IMR-90 (cell line): ENCODE measurements at regions not wholly inside any gene's neighbourhood (a gene's known extent, or its start where the extent isn't known, plus 50 kb on each side); places are given as distances from the start of the nearest gene placed in this dataset.

Experiments
- ATAC-seq: fragments of 200-7000 bp; cut with Tn5 transposase; 2 replicates; pipeline ENCODE4 v1.9.1; 2020; ENCODE audit warnings: low read depth, mild to moderate bottlenecking, moderate library complexity
- BruUV-seq: library from RNA; stranded (reverse); fragments of 400-500 nt; replicated peaks from 2 replicates; lab custom pipeline; 2021; lab: Mats Ljungman, UMichigan
- CTCF ChIA-PET: fragments of 300-600 bp; formaldehyde crosslinking; extraction: SDS; loops from one replicate; lab custom pipeline; 2021; ENCODE audit warnings: antibody characterized with exemption; lab: Yijun Ruan, JAX
- POLR2A ChIA-PET: fragments of 300-600 bp; sonication (Branson Sonifier 250); formaldehyde crosslinking; loops from one replicate; lab custom pipeline; 2022; ENCODE audit warnings: antibody characterized with exemption; ENCODE audit not compliant: unreplicated experiment; lab: Charles Lee
- DNase-seq: peaks from one replicate; pipeline ENCODE4 v3.0.0; 2013
- H2AFZ ChIP-seq: replicated peaks from 2 replicates; pipeline ENCODE3; 2013; ENCODE audit warnings: low read length, mild to moderate bottlenecking; ENCODE audit not compliant: poor library complexity
- H2AK5ac ChIP-seq: 2 replicates; pipeline ENCODE4 v1.6.1; 2013; ENCODE audit warnings: low read depth, low read length, inconsistent platforms
- H2AK9ac ChIP-seq: replicated peaks from 2 replicates; pipeline ENCODE3; 2013; ENCODE audit warnings: mild to moderate bottlenecking, low read depth, low read length, moderate library complexity; ENCODE audit not compliant: poor library complexity
- H2BK120ac ChIP-seq: 2 replicates; pipeline ENCODE4 v1.6.1; 2013; ENCODE audit warnings: low read depth, low read length, inconsistent platforms
- H2BK15ac ChIP-seq: 3 replicates; pipeline ENCODE4 v1.6.1; 2013; ENCODE audit warnings: low read depth, low read length, inconsistent platforms
- H2BK20ac ChIP-seq: 2 replicates; pipeline ENCODE4 v1.6.1; 2013; ENCODE audit warnings: low read depth, mild to moderate bottlenecking, inconsistent platforms, low read length, moderate library complexity
- H2BK5ac ChIP-seq: 2 replicates; pipeline ENCODE4 v1.6.1; 2013; ENCODE audit warnings: mild to moderate bottlenecking, low read depth, low read length, inconsistent platforms; ENCODE audit not compliant: poor library complexity, severe bottlenecking
- H3K14ac ChIP-seq: replicated peaks from 2 replicates; pipeline ENCODE4 v1.6.1; 2013; ENCODE audit warnings: low read depth, low read length, inconsistent platforms
- H3K18ac ChIP-seq: 2 replicates; pipeline ENCODE4 v1.6.1; 2013; ENCODE audit warnings: low read depth, low read length, control low read depth
- H3K23ac ChIP-seq: 2 replicates; pipeline ENCODE4 v1.6.1; 2013; ENCODE audit warnings: low read depth, low read length, inconsistent platforms
- H3K27ac ChIP-seq: 2 replicates; pipeline ENCODE4 v1.5.1; 2013; ENCODE audit warnings: mild to moderate bottlenecking, control low read depth, low read length; ENCODE audit not compliant: insufficient read depth
- H3K27me3 ChIP-seq: 2 replicates; pipeline ENCODE4 v1.6.1; 2013; ENCODE audit warnings: low read length; ENCODE audit not compliant: control insufficient read depth, insufficient read depth
- H3K36me3 ChIP-seq: 2 replicates; pipeline ENCODE4 v1.6.1; 2013; ENCODE audit warnings: low read length, mixed read lengths; ENCODE audit not compliant: control insufficient read depth, insufficient read depth
- H3K4ac ChIP-seq: 2 replicates; pipeline ENCODE4 v1.6.1; 2013; ENCODE audit warnings: low read depth, low read length, inconsistent platforms
- H3K4me1 ChIP-seq: 2 replicates; pipeline ENCODE4 v1.6.1; 2013; ENCODE audit warnings: low read length, mixed read lengths; ENCODE audit not compliant: control insufficient read depth, insufficient read depth
- H3K4me2 ChIP-seq: 2 replicates; pipeline ENCODE4 v1.6.1; 2013; ENCODE audit warnings: low read depth, mild to moderate bottlenecking, control low read depth, low read length, moderate library complexity
- H3K4me3 ChIP-seq: 2 replicates; pipeline ENCODE4 v1.5.1; 2013; ENCODE audit warnings: low read depth, mild to moderate bottlenecking, control low read depth, low read length, moderate library complexity; ENCODE audit not compliant: insufficient read depth
- H3K56ac ChIP-seq: 2 replicates; pipeline ENCODE4 v1.6.1; 2013; ENCODE audit warnings: low read length, inconsistent platforms; ENCODE audit not compliant: insufficient read depth; ENCODE audit errors: extremely low read depth
- H3K79me1 ChIP-seq, 2 experiments: 2 replicates each; pipeline ENCODE4 v1.6.1; 2013; ENCODE audit warnings: low read length in 2 of 2, inconsistent platforms in 1 of 2, low read depth in 1 of 2
- H3K9ac ChIP-seq: 2 replicates; pipeline ENCODE4 v1.6.1; 2013; ENCODE audit warnings: low read depth, low read length, control low read depth
- H3K9me1 ChIP-seq: 2 replicates; pipeline ENCODE4 v1.6.1; 2013; ENCODE audit warnings: low read length, inconsistent platforms; ENCODE audit not compliant: insufficient read depth
- H3K9me3 ChIP-seq: 2 replicates; pipeline ENCODE4 v1.6.1; 2013; ENCODE audit warnings: low read length; ENCODE audit not compliant: control insufficient read depth, insufficient read depth
- H4K20me1 ChIP-seq: 2 replicates; pipeline ENCODE4 v1.6.1; 2013; ENCODE audit warnings: low read length, inconsistent platforms; ENCODE audit not compliant: insufficient read depth
- H4K5ac ChIP-seq: 2 replicates; pipeline ENCODE4 v1.6.1; 2013; ENCODE audit warnings: mild to moderate bottlenecking, low read depth, low read length, control low read depth
- H4K8ac ChIP-seq, 2 experiments: 2 replicates each; pipeline ENCODE4 v1.6.1; 2013; ENCODE audit warnings: low read depth in 2 of 2, low read length in 2 of 2, control low read depth in 1 of 2, inconsistent platforms in 1 of 2
- H4K91ac ChIP-seq: 2 replicates; pipeline ENCODE4 v1.6.1; 2013; ENCODE audit warnings: low read depth, low read length, inconsistent platforms; ENCODE audit not compliant: insufficient read depth
- BHLHE40 ChIP-seq: fragments of 150-350 bp; IDR thresholded peaks from 2 replicates; pipeline ENCODE4 v1.6.1; 2016; ENCODE audit warnings: mild to moderate bottlenecking, low read depth, low read length
- CEBPB ChIP-seq: IDR thresholded peaks from 2 replicates; pipeline ENCODE4 v1.6.1; 2012; ENCODE audit warnings: low read depth, low read length, improper control_type of control experiment
- CHD1 ChIP-seq: IDR thresholded peaks from 2 replicates; pipeline ENCODE4 v1.6.1; 2012; ENCODE audit warnings: low read depth, low read length, improper control_type of control experiment
- CTCF ChIP-seq: conservative IDR thresholded peaks from 2 replicates; pipeline ENCODE4 v1.5.1; 2012; ENCODE audit warnings: mild to moderate bottlenecking, low read depth, low read length, improper control_type of control experiment
- MAFK ChIP-seq: IDR thresholded peaks from 2 replicates; pipeline ENCODE4 v1.6.1; 2012; ENCODE audit warnings: low read depth, low read length, improper control_type of control experiment
- POLR2A ChIP-seq: IDR thresholded peaks from 2 replicates; pipeline ENCODE4 v1.6.1; 2012; ENCODE audit warnings: mild to moderate bottlenecking, low read depth, low read length
- RAD21 ChIP-seq: IDR thresholded peaks from 2 replicates; pipeline ENCODE4 v1.6.1; 2012; ENCODE audit warnings: low read length, improper control_type of control experiment
- RCOR1 ChIP-seq: IDR thresholded peaks from 2 replicates; pipeline ENCODE4 v1.6.1; 2012; ENCODE audit warnings: mild to moderate bottlenecking, low read length, improper control_type of control experiment; ENCODE audit not compliant: insufficient replicate concordance
- RFX5 ChIP-seq: IDR thresholded peaks from 2 replicates; pipeline ENCODE4 v1.8.0; 2012; ENCODE audit warnings: low read depth, mild to moderate bottlenecking, low read length, moderate library complexity
- SMC3 ChIP-seq: fragments of 150-350 bp; IDR thresholded peaks from 2 replicates; pipeline ENCODE4 v1.6.1; 2016; ENCODE audit warnings: low read depth, mild to moderate bottlenecking, antibody characterized with exemption, low read length, moderate library complexity
- USF2 ChIP-seq: fragments of 150-350 bp; IDR thresholded peaks from 2 replicates; pipeline ENCODE4 v1.6.1; 2017; ENCODE audit warnings: mild to moderate bottlenecking, antibody characterized with exemption, low read length, low read depth
- whole genome bisulfite sequencing, 2 experiments: methylation state at CpG; one replicate each; pipeline versions ENCODE4 v1.1.5 to v1.1.7; 2013; ENCODE audit warnings: missing lambda C conversion rate in 2 of 2; ENCODE audit not compliant: insufficient read length in 1 of 2; ENCODE audit errors: extremely low coverage in 2 of 2; 5-methylcytosine and 5-hydroxymethylcytosine counted together
- dilution Hi-C: fragments of 300-500 bp; cut with HindIII; formaldehyde crosslinking; loops from one replicate; pipeline ENCODE4 v1.14.3; 2018; ENCODE audit warnings: low sequenced_read_pairs; ENCODE audit not compliant: unreplicated experiment
- in situ Hi-C: fragments of 300-500 bp; cut with MboI; formaldehyde crosslinking; loops from 3 replicates; pipeline ENCODE4 v1.14.3; 2019; ENCODE audit warnings: low sequenced_read_pairs, inconsistent platforms, mixed read lengths
- intact Hi-C: fragments of 100-400 bp; cut with micrococcal nuclease; formaldehyde crosslinking; loops from 2 replicates; pipeline ENCODE4 v1.10.0; 2022
- TF ChIP-seq, protein P1 (sequence below): fragments of 150-350 bp; IDR thresholded peaks from 2 replicates; pipeline ENCODE4 v1.6.1; 2016; ENCODE audit warnings: low read depth, mild to moderate bottlenecking, low read length, moderate library complexity, borderline replicate concordance

- no peak for TF ChIP-seq BHLHE40
These were observed 172.1 kb upstream of the ADAMTS9 start (continued) for GRCh38 chr3:64859625-64860535.

DNA sequence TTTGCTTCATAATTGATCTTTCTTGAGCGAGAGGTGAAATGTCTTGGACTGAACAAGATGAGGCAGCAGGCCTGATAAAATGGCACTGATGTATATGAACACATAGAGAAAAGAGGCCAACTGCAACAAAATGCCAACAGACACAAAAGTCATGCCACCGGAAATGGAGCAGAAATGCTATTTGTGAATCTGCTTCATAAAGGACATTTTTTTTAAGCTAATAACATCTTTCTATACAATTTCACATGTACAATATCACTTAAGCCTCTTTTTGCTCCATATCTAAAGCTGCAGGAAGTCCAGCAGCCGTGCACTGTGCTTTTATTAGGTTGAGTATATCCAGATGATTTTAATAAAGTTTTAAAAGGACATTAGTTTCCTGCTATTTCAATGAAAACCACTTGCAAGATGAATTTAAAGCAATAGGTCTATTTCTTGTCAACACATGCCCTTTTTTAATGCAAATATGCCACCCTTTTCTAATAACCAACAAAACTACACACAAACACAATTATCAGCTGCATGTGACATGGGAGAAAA is 169.2 kb upstream of the ADAMTS9 start:
- H3K56ac ChIP-seq: no peak overlapping the region
- no TSS peak for BruUV-seq
- H2AK9ac ChIP-seq: no peak overlapping the region
- H3K4me3 ChIP-seq: no peak overlapping the region
- CTCF ChIA-PET: no interaction called here
- no peak overlapping the region for H3K4ac ChIP-seq
- no peak overlapping the region for H3K23ac ChIP-seq
- intact Hi-C loops: no loop called here
- H2AFZ ChIP-seq: no peak overlapping the region
- no peak overlapping the region for H2BK5ac ChIP-seq
- POLR2A ChIA-PET: no interaction called here
- no CpG with 5 or more reads among the region's 3 CpGs for WGBS, 2 experiments
- H2BK120ac ChIP-seq: no peak overlapping the region
- H4K20me1 ChIP-seq: no peaks in the 10 kb centered on the region
- H3K4me2 ChIP-seq: no peak overlapping the region
- H3K9ac ChIP-seq: no peak overlapping the region
- H3K27ac ChIP-seq: no peak overlapping the region
- no peaks in the 10 kb centered on the region for H3K36me3 ChIP-seq
- H3K79me1 ChIP-seq: no peaks in the 10 kb centered on the region
- peaks cover 2% of the 10 kb centered on the region; the same call in 1 of the 2 replicates for H3K4me1 ChIP-seq
- H3K27me3 ChIP-seq: no peaks in the 10 kb centered on the region
- no peak overlapping the region for H4K8ac ChIP-seq
- dilution Hi-C loops: no loop called here
- H2AK5ac ChIP-seq: no peak overlapping the region
- no peak overlapping the region for H4K91ac ChIP-seq
- H2BK15ac ChIP-seq: no peak overlapping the region
- ATAC-seq (no peak), DNase-seq (no peak)
- in situ Hi-C loops: no loop called here
- H2BK20ac ChIP-seq: no peak overlapping the region
- no peak overlapping the region for H3K14ac ChIP-seq
- H3K9me3 ChIP-seq: no peaks in the 10 kb centered on the region
- no peak overlapping the region for H3K18ac ChIP-seq
- H4K5ac ChIP-seq: no peak overlapping the region
- no peaks in the 10 kb centered on the region for H3K9me1 ChIP-seq
- TF ChIP-seq RCOR1: no peak
- TF ChIP-seq USF2: no peak
- TF ChIP-seq BHLHE40: no peak
- TF ChIP-seq POLR2A: no peak
- TF ChIP-seq RAD21: no peak
- no peak for TF ChIP-seq CHD1
- no peak for TF ChIP-seq MAFK
- TF ChIP-seq SMC3: no peak
- TF ChIP-seq RFX5: no peak
- no peak for TF ChIP-seq CEBPB
- TF ChIP-seq CTCF: no peak
- TF ChIP-seq, protein P1, sequence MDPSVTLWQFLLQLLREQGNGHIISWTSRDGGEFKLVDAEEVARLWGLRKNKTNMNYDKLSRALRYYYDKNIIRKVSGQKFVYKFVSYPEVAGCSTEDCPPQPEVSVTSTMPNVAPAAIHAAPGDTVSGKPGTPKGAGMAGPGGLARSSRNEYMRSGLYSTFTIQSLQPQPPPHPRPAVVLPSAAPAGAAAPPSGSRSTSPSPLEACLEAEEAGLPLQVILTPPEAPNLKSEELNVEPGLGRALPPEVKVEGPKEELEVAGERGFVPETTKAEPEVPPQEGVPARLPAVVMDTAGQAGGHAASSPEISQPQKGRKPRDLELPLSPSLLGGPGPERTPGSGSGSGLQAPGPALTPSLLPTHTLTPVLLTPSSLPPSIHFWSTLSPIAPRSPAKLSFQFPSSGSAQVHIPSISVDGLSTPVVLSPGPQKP: no peak
